Epithelial cell of esophagus (primary cell): ENCODE measurements at regions not wholly inside any gene's neighbourhood (a gene's known extent, or its start where the extent isn't known, plus 50 kb on each side); places are given as distances from the start of the nearest gene placed in this dataset.
"Not testable (repeated sequence)": the region's sequence is repeated elsewhere in the genome, so short reads cannot be mapped to it uniquely, and the experiment has no call there.

Experiments used
- DNase-seq: peaks from one replicate; pipeline ENCODE4 v3.0.0; 2010; ENCODE audit warnings: low read depth
- H3K4me3 ChIP-seq: 2 replicates; pipeline ENCODE4 v1.5.1; 2011; ENCODE audit warnings: mild to moderate bottlenecking, low read length, control low read depth
- TF ChIP-seq, protein P1 (sequence below): IDR thresholded peaks from 2 replicates; pipeline ENCODE4 v1.5.1; 2011; ENCODE audit warnings: low read depth, mild to moderate bottlenecking, low read length, control low read depth, inconsistent platforms; ENCODE audit not compliant: insufficient read depth; ENCODE audit errors: missing control alignments

DNA sequence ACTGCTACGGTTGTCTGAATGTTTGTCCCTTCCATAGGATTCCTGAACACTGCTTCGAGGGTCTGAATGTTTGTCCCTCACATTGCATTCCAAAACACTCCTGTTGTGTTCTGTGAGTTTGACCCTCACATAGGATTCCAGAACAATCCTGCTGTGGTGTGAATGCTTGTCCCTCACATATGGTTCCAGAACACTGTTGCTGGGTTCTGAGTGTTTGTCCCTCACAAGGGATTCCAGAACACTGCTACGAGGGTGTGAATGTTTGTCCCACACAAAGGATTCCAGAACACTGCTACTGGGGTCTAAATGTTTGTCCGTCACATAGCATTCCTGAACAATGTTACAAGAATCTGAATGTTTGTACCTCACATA is 201.2 kb downstream of the FOXD4L6 start:
- H3K4me3 ChIP-seq = no peak overlapping the region
- DNase-seq = no peak
- TF ChIP-seq, protein P1, sequence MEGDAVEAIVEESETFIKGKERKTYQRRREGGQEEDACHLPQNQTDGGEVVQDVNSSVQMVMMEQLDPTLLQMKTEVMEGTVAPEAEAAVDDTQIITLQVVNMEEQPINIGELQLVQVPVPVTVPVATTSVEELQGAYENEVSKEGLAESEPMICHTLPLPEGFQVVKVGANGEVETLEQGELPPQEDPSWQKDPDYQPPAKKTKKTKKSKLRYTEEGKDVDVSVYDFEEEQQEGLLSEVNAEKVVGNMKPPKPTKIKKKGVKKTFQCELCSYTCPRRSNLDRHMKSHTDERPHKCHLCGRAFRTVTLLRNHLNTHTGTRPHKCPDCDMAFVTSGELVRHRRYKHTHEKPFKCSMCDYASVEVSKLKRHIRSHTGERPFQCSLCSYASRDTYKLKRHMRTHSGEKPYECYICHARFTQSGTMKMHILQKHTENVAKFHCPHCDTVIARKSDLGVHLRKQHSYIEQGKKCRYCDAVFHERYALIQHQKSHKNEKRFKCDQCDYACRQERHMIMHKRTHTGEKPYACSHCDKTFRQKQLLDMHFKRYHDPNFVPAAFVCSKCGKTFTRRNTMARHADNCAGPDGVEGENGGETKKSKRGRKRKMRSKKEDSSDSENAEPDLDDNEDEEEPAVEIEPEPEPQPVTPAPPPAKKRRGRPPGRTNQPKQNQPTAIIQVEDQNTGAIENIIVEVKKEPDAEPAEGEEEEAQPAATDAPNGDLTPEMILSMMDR = no peak

DNA sequence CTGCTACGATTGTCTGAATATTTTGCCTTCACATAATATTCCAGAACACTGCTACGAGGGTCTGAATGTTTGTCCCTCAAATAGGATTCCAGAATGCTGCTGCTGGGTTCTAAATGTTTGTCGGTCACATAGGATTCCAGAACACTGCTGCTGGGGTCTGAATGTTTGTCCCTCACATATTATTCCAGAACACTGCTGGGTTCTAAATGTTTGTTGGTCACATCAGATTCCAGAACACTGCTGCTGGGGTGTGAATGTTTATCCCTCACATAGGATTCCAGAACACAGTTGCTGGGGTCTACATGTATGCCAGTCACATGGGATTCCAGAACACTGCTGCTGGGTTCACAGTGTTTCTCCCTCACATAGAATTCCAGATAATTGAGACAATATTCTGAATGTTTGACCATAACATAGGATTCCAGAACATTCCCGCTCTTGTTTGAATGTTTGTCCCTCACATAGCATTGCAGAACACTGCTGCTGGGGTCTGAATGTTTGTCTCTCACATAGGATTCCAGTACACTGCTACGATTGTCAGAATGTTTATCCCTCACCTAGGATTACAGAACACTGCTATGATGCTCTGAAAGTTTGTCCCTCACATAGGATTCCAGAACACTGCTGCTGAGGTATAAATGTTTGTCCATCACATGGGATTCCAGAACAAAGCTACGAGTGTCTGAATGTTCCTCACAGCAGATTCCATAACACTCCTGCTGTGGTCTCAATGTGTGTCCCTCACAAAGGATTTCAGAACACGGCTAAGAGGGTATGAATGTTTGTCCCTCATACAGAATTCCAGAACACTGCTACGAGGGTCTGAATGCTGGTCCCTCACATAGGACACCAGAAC is 201.8 kb downstream of the FOXD4L6 start:
- TF ChIP-seq, protein P1 = no peak
- no peak overlapping the region for H3K4me3 ChIP-seq
- DNase-seq = no peak

DNA sequence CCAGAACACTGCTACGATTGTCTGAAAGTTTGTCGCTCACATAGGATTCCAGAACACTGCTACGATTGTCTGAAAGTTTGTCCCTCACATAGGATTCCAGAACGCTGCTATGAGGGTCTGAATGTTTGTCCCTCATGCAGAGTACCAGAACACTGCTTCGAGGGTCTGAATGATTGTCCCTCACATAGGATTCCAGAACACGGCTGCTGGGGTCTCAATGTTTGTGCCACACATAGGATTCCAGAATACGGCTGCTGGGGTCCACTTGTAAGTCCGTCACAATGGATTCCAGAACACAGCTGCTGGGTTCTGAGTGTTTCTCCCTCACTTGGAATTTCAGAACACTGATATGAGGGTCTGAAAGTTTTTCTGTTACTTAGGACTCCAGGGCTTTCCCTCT is 203.3 kb downstream of the FOXD4L6 start:
- TF ChIP-seq, protein P1 = no peak
- no peak for DNase-seq
- no peak overlapping the region for H3K4me3 ChIP-seq

DNA sequence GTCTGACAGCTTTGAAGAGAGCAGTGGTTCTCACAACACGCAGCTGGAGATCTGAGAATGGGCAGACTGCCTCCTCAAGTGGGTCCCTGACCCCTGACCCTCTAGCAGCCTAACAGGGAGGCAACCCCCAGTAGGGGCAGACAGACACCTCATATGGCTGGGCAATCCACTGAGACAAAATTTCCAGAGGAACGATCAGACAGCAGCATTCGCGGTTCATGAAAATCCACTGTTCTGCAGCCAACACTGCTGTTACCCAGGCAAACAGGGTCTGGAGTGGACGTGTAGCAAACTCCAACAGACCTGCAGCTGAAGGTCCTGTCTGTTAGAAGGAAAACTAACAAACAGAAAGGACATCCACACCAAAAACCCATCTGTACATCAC is 212.1 kb downstream of the FOXD4L6 start:
- not testable (repeated sequence) for DNase-seq, H3K4me3 ChIP-seq

DNA sequence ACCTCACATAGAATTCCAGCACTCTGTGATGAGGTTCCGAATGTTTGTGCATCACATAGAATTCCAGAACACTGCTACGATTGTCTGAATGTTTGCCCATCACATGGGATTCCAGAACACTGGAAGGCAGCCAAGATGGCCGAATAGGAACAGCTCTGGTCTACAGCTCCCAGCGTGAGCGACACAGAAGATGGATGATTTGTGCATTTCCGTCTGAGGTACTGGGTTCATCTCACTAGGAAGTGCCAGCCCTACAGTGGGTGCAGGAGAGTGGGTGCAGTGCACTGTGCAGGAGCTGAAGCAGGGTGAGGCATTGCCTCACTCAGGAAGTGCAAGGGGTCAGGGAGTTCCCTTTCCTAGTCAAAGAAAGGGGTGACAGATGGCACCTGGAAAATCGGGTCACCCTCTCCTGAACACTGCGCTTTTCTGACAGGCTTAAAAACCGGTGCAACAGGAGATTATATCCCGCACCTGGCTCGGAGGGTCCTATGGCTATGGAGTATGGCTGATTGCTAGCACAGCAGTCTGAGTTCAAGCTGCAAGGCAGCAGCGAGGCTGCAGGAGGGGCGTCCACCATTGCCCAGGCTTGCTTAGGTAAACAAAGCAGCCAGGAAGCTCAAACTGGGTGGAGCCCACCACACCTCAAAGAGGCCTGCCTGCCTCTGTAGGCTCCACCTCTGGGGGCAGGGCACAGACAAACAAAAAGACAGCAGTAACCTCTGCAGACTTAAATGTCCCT is 212.7 kb downstream of the FOXD4L6 start:
- not testable (repeated sequence) for H3K4me3 ChIP-seq, DNase-seq

DNA sequence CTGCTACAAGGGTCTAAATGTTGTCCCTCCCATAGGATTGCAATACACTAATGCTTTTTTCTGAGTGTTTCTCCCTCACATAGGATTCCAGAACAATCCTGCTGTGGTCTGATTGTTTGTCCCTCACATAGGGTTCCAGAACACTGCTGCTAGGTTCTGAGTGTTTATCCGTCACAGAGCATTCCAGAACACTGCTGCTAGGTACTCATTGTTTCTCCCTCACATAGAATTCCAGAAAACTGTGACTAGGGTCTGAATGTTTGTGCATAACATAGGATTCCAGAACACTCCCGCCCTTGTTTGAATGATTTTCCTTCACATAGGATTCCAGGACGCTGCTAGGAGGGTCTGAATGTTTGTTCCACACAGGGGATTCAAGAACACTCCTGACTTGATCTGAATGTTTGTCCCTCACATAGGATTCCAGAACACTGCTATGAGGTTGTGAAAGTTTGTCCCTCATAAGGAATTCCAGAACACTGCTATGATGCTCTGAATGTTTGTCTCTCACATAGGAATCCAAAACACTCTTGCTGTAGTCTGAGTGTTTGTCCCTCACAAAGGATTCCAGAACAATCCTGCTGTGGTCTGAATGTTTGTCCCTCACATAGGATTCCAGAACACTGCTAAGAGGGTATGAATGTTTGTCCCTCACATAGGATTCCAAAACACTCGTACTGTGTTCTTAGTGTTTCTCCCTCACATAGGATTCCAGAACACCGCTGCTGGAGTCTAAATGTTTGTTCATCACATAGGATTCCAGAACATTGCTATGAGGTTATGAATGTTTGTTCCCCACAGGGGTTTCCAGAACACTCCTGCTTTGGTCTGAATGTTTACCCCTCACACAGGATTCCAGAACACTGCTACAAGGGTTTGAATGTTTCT is 213.5 kb downstream of the FOXD4L6 start:
- TF ChIP-seq, protein P1 = no peak
- no peak overlapping the region for H3K4me3 ChIP-seq
- DNase-seq = no peak

DNA sequence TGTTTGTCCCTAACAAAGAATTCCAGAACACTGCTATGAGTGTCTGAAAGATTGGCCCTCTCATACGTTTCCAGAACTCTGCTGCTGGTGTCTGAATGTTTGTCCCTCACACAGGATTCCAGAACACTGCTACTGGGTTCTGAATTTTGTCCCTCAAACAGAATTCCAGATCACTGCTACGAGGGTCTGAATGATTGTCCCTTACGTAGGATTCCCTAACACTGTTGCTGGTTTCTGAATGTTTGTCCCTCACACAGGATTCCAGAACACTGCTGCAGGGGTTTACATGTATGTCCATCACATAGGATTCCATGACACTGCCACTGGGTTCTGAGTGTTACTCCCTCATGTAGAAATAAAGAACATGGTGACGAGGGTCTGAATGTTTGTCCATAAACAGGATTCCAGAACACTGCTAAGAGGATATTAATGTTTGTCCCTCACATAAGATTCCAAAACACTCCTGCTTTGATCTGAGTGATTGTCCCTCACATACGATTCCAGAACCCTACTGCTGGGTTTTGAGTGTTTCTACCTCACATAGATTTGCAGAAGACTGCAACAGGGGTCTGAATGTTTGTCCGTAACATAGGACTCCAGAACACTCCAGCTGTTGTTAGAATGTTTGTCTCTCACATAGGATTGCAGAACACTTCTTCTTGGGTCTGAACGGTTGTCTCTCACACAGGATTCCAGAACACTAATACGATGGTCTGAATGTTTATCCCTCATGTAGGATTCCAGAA is 214.4 kb downstream of the FOXD4L6 start:
- TF ChIP-seq, protein P1 = no peak
- H3K4me3 ChIP-seq = no peak overlapping the region
- DNase-seq = no peak
